Adrenal gland (tissue), 9 donors: ENCODE measurements at regions not wholly inside any gene's neighbourhood (a gene's known extent, or its start where the extent isn't known, plus 50 kb on each side); places are given as distances from the start of the nearest gene placed in this dataset.

Experiments
- DNase-seq, 7 donors: peaks; one replicate each; pipeline ENCODE4 v3.0.0-alpha.2; 2019 to 2020
- H3K27ac ChIP-seq, 5 donors: fragments of 200-600 bp; sonication (generic) in 4 of 5; 1 replicate in 3 of 5; 2 replicates in 2 of 5; pipeline versions ENCODE4 v1.5.1 to v1.8.0; 2016 to 2020; ENCODE audit warnings: mild to moderate bottlenecking in 1 of 5
- H3K27me3 ChIP-seq: fragments of 200-600 bp; 2 replicates; pipeline ENCODE4 v1.8.0; 2021
- H3K36me3 ChIP-seq, 2 donors: fragments of 200-600 bp; replicated peaks in 1 of 2; 1 replicate in 1 of 2; 2 replicates in 1 of 2; pipeline versions ENCODE4 v1.5.1 to v1.8.0; 2018 to 2022
- H3K4me1 ChIP-seq, 2 donors: fragments of 200-600 bp; replicated peaks in 1 of 2; 1 replicate in 1 of 2; 2 replicates in 1 of 2; pipeline versions ENCODE4 v1.5.1 to v1.8.0; 2018 to 2021
- H3K4me3 ChIP-seq, 4 donors: fragments of 200-600 bp; sonication (generic) in 3 of 4; one replicate each; pipeline ENCODE4 v1.5.1; 2016 to 2018
- H3K9me3 ChIP-seq, 3 donors: fragments of 200-600 bp; sonication (generic) in 1 of 3; replicated peaks in 1 of 3; 1 replicate in 2 of 3; 2 replicates in 1 of 3; pipeline versions ENCODE4 v1.5.1 to v1.8.0; 2016 to 2021
- CTCF ChIP-seq, 6 experiments: fragments of 450-650 bp in 4 of 6; fragments of 200-600 bp in 2 of 6; sonication (generic) in 1 of 6; IDR thresholded peaks; 1 replicate in 5 of 6; 2 replicates in 1 of 6; pipeline versions ENCODE4 v1.5.1 to v1.8.0; 2016 to 2021; ENCODE audit warnings: antibody characterized with exemption in 6 of 6, mild to moderate bottlenecking in 2 of 6, moderate library complexity in 1 of 6
- POLR2A ChIP-seq, 2 donors: fragments of 450-650 bp; IDR thresholded peaks; one replicate each; pipeline ENCODE4 v1.6.1; 2017; ENCODE audit warnings: antibody characterized with exemption in 2 of 2, mild to moderate bottlenecking in 2 of 2, moderate library complexity in 1 of 2
- WGBS, 4 donors: extraction: QIAGEN DNeasy Blood & Tissue Kit in 2 of 4; methylation state at CpG; one replicate each; pipeline versions ENCODE4 v1.1.5 to v1.1.7; 2013 to 2017; 5-methylcytosine and 5-hydroxymethylcytosine counted together
- intact Hi-C, 2 donors: fragments of 100-400 bp; cut with DNase I; formaldehyde crosslinking; loops; one replicate each; pipeline versions ENCODE4 v1.14.1 to v1.15.0; 2022 to 2023
- donor health status: healthy with polysubstance abuse.
- donor health status: Bipolar disorder and iron deficiency.
- donor health status: DM: yes; HTN: yes; CAD: no.
- donor health status: DM: no; HTN: no; CAD: no.
- donor health status: DM: no; HTN: no; CAD: no.

- 76 to 86% (median 80%) methylated on average over 2 of the region's 2 CpGs for WGBS, 4 donors
- intact Hi-C loops = no loop called here
Observed at GRCh38 chr16:64008131-64008530, 1113.7 kb downstream of the CDH11 start.

GRCh38 chr16:64004116-64004515, 1117.7 kb downstream of the CDH11 start:
- no peaks in the 10 kb centered on the region for H3K9me3 ChIP-seq
- no peak for DNase-seq
- no peak overlapping the region for H3K27ac ChIP-seq
- no peak overlapping the region for H3K4me3 ChIP-seq
- WGBS, 4 donors = 70 to 89% (median 82%) methylated on average over 1 of the region's 1 CpG
- H3K27me3 ChIP-seq = no peaks in the 10 kb centered on the region
- intact Hi-C loops = no loop called here
- H3K4me1 ChIP-seq = no peaks in the 10 kb centered on the region
- no peaks in the 10 kb centered on the region for H3K36me3 ChIP-seq
- no peak for TF ChIP-seq CTCF (IDR thresholded peaks at IDR 0.05)
- TF ChIP-seq POLR2A (IDR thresholded peaks at IDR 0.05) = no peak

More at GRCh38 chr16:64008131-64008530, 1113.7 kb downstream of the CDH11 start:
- no peaks in the 10 kb centered on the region for H3K27me3 ChIP-seq
- H3K27ac ChIP-seq = no peak overlapping the region
- no peaks in the 10 kb centered on the region for H3K9me3 ChIP-seq
- no peaks in the 10 kb centered on the region for H3K36me3 ChIP-seq
- no peak overlapping the region for H3K4me3 ChIP-seq
- H3K4me1 ChIP-seq = no peaks in the 10 kb centered on the region
- no peak for TF ChIP-seq POLR2A (IDR thresholded peaks at IDR 0.05)
- TF ChIP-seq CTCF (IDR thresholded peaks at IDR 0.05) = no peak
- no peak for DNase-seq

GRCh38 chr16:63995025-63995424, 1126.8 kb downstream of the CDH11 start:
- intact Hi-C loops = no loop called here
- no peaks in the 10 kb centered on the region for H3K4me1 ChIP-seq
- 88 to 92% (median 91%) methylated on average over 8 of the region's 8 CpGs for WGBS, 4 donors
- H3K4me3 ChIP-seq = no peak overlapping the region
- no peak overlapping the region for H3K27ac ChIP-seq
- no peaks in the 10 kb centered on the region for H3K27me3 ChIP-seq
- no peak for DNase-seq
- no peaks in the 10 kb centered on the region for H3K36me3 ChIP-seq
- no peaks in the 10 kb centered on the region for H3K9me3 ChIP-seq
- TF ChIP-seq POLR2A (IDR thresholded peaks at IDR 0.05) (no peak), CTCF (IDR thresholded peaks at IDR 0.05) (no peak)

GRCh38 chr16:63983401-63983800, 1138.5 kb downstream of the CDH11 start:
- TF ChIP-seq CTCF (IDR thresholded peaks at IDR 0.05) (no peak), POLR2A (IDR thresholded peaks at IDR 0.05) (no peak)
- DNase-seq = no peak
- no peaks in the 10 kb centered on the region for H3K27me3 ChIP-seq
- no peak overlapping the region for H3K4me3 ChIP-seq
- H3K9me3 ChIP-seq = no peaks in the 10 kb centered on the region
- H3K36me3 ChIP-seq = no peaks in the 10 kb centered on the region
- 68 to 71% (median 69%) methylated on average over 2 of the region's 2 CpGs for WGBS, 4 donors
- no peaks in the 10 kb centered on the region for H3K4me1 ChIP-seq
- H3K27ac ChIP-seq = no peak overlapping the region
- intact Hi-C loops = no loop called here
